Stimulated activated effector memory CD8-positive, alpha-beta T cell treated with anti-CD3 and anti-CD28 coated beads, Interleukin-12 subunit alpha, Interleukin-12 subunit beta, amount 100 ng/mL, for 72 hours (primary cell): ENCODE measurements at regions not wholly inside any gene's neighbourhood (a gene's known extent, or its start where the extent isn't known, plus 50 kb on each side); places are given as distances from the start of the nearest gene placed in this dataset.

ENCODE experiments used
- ATAC-seq: fragments of 150-1000 bp; cut with Tn5 transposase; 2 replicates; pipeline ENCODE4 v1.10.0; 2021
- DNase-seq, 2 donors: peaks; one replicate each; pipeline ENCODE4 v3.0.0; 2021 to 2022; ENCODE audit warnings: low spot score in 2 of 2
- H3K27ac Mint-ChIP-seq: one replicate; pipeline ENCODE4 v1.8.0; 2022; ENCODE audit warnings: mild to moderate bottlenecking, mixed read lengths
- H3K36me3 Mint-ChIP-seq: one replicate; pipeline ENCODE4 v1.8.0; 2022; ENCODE audit warnings: mild to moderate bottlenecking, mixed read lengths
- H3K4me1 Mint-ChIP-seq: one replicate; pipeline ENCODE4 v1.8.0; 2022; ENCODE audit warnings: mixed read lengths
- H3K4me3 Mint-ChIP-seq: one replicate; pipeline ENCODE4 v1.8.0; 2022; ENCODE audit warnings: mild to moderate bottlenecking, mixed read lengths
- H3K9me3 Mint-ChIP-seq: one replicate; pipeline ENCODE4 v1.8.0; 2022; ENCODE audit warnings: mixed read lengths

- no peak overlapping the region for H3K4me3 Mint-ChIP-seq
- H3K36me3 Mint-ChIP-seq: no peaks in the 10 kb centered on the region
- H3K27ac Mint-ChIP-seq: no peak overlapping the region
- H3K9me3 Mint-ChIP-seq: no peaks in the 10 kb centered on the region
- H3K4me1 Mint-ChIP-seq: peaks cover 32% of the 10 kb centered on the region
- ATAC-seq (no peak), DNase-seq (no peak)
Measured at GRCh38 chr4:10736266-10736665, 51.7 kb upstream of the CLNK start.

GRCh38 chr4:10734697-10735096 lies 50.1 kb upstream of the CLNK start:
- no peak for DNase-seq
- ATAC-seq: no peak
- H3K4me3 Mint-ChIP-seq: no peak overlapping the region

More at GRCh38 chr4:10734697-10735096, 50.1 kb upstream of the CLNK start:
- H3K4me1 Mint-ChIP-seq: peaks cover 45% of the 10 kb centered on the region
- no peaks in the 10 kb centered on the region for H3K9me3 Mint-ChIP-seq
- no peak overlapping the region for H3K27ac Mint-ChIP-seq
- H3K36me3 Mint-ChIP-seq: peaks cover 5% of the 10 kb centered on the region
